Omental fat pad (tissue), 3 donors: ENCODE measurements at regions not wholly inside any gene's neighbourhood (a gene's known extent, or its start where the extent isn't known, plus 50 kb on each side); places are given as distances from the start of the nearest gene placed in this dataset.

Source experiments
- ATAC-seq: fragments of 150-250 bp; one replicate; pipeline ENCODE4 v1.9.1; 2016; ENCODE audit warnings: mild to moderate bottlenecking, moderate library complexity; ENCODE audit not compliant: low FRiP score
- DNase-seq: peaks from one replicate; pipeline ENCODE4 v3.0.0-alpha.2; 2019; ENCODE audit warnings: low spot score
- CTCF ChIP-seq, 3 donors: fragments of 450-650 bp; IDR thresholded peaks; one replicate each; pipeline ENCODE4 v1.5.1; 2016 to 2017; ENCODE audit warnings: antibody characterized with exemption in 3 of 3, mild to moderate bottlenecking in 3 of 3, moderate library complexity in 2 of 3

DNA sequence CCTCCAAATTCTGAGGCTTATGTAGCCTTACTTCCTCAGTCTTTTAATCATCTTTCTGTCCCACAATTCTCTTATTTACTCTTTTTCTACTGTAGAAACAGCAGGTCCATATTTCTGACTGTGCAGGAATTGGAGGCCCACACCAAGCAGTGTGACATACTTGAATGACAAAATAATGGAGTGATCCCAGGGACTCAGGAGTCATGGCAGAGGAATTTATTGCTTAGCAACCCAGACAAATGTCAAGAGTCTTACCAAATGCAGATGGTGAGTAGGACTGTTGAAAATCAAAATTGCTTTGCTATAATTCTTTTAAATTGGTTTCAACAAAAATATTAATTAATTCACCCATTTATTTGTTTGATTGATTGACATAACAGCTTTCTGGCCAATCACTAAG is 59.9 kb downstream of the HTR1B start:
- no peak for TF ChIP-seq CTCF (IDR thresholded peaks at IDR 0.05)
- no peak for ATAC-seq
- DNase-seq = no peak

GRCh38 chr6:77401231-77401630 is 62.1 kb downstream of the HTR1B start:
- no peak for ATAC-seq
- TF ChIP-seq CTCF (IDR thresholded peaks at IDR 0.05) = no peak
- DNase-seq = no peak

DNA sequence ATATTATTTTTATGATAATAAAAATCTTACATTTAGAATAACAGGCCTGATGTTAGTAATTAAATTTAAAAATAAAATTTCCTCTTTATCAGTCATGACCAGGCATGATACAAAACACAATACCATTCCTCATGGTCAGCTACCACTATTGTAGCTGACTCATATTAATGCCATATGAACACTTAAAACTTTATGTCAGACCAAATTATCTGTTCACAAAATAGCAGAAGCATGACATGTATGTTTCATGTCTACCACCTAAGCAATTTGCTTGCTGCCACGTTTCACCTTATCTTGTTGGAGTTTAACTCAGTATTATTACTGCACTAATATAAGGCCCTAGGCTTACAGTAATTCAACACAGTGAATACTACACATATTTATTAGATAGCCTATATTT is 65.7 kb downstream of the HTR1B start:
- DNase-seq = no peak
- no peak for ATAC-seq
- TF ChIP-seq CTCF (IDR thresholded peaks at IDR 0.05) = no peak

DNA sequence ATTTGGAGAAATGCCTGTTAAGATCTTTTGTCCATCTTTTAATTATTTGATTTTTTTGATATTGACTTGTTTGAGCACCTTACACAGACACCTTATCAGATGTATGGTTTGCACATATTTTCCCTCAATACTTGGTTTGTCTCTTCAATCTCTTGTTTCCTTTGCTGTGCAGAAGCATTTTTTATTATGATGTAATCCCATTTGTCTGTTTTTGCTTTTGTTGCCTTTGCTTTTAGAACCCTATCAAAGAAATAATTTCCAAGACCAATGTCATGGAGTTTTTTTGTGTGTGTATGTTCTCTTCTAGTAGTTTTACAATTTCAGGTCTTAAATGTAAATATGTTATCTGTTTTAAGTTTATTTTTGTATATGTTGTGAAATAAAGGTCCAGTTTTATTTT is 73.9 kb downstream of the HTR1B start:
- DNase-seq (no peak), ATAC-seq (no peak)
- no peak for TF ChIP-seq CTCF (IDR thresholded peaks at IDR 0.05)

- no peak for ATAC-seq
- TF ChIP-seq CTCF (IDR thresholded peaks at IDR 0.05) = no peak
- no peak for DNase-seq
Observed at GRCh38 chr6:77383026-77383425, 80.3 kb downstream of the HTR1B start.

GRCh38 chr6:77373955-77374354 is 89.3 kb downstream of the HTR1B start:
- DNase-seq (no peak), ATAC-seq (no peak)
- TF ChIP-seq CTCF (IDR thresholded peaks at IDR 0.05) = no peak

DNA sequence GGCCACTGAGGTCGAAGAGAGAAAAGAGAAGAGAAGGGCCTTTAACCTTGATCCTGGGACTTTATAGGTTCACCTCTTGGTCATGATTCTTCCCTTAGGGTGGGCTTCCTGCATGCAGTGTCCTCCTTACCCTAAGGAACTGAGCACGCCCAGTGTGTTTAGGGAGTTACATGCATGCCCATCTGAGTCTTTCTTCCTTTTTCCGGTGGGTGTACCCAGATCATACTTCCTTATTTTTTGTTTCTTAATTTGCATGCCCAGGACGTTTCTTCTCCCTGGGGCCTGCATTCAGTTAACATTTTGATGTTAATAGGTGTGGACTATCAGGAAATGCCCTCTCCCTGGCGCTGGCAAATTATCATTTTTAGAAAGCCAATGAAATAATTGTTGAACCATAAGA is 91.5 kb downstream of the HTR1B start:
- ATAC-seq (no peak), DNase-seq (no peak)
- TF ChIP-seq CTCF (IDR thresholded peaks at IDR 0.05) = no peak
